DND-41 (cell line): ENCODE measurements at regions not wholly inside any gene's neighbourhood (a gene's known extent, or its start where the extent isn't known, plus 50 kb on each side); places are given as distances from the start of the nearest gene placed in this dataset.

Experiments
- ATAC-seq: fragments of 200-7000 bp; cut with Tn5 transposase; 3 replicates; pipeline ENCODE4 v1.9.1; 2021; ENCODE audit warnings: low read depth; ENCODE audit not compliant: insufficient read depth
- DNase-seq: peaks from one replicate; pipeline ENCODE4 v3.0.0-alpha.2; 2020
- H2AFZ ChIP-seq: 2 replicates; pipeline ENCODE4 v1.6.0; 2012; ENCODE audit warnings: low read depth, low read length
- H3K27ac ChIP-seq: 2 replicates; pipeline ENCODE4 v1.5.1; 2012; ENCODE audit warnings: low read length, inconsistent platforms
- H3K27me3 ChIP-seq: fragments of 200-600 bp; sonication (generic); 2 replicates; pipeline ENCODE4 v1.6.0; 2012; ENCODE audit warnings: low read length, mild to moderate bottlenecking, inconsistent platforms; ENCODE audit not compliant: insufficient read depth, poor library complexity
- H3K36me3 ChIP-seq: 2 replicates; pipeline ENCODE4 v1.5.1; 2012; ENCODE audit warnings: low read length, inconsistent platforms; ENCODE audit not compliant: insufficient read depth
- H3K4me1 ChIP-seq: 2 replicates; pipeline ENCODE4 v1.5.1; 2012; ENCODE audit warnings: mild to moderate bottlenecking, low read length; ENCODE audit not compliant: insufficient read depth
- H3K4me2 ChIP-seq: 2 replicates; pipeline ENCODE4 v1.6.0; 2012; ENCODE audit warnings: mild to moderate bottlenecking, moderate library complexity, low read length, inconsistent platforms; ENCODE audit not compliant: insufficient read depth
- H3K4me3 ChIP-seq, 2 experiments: fragments of 200-600 bp in 1 of 2; shearing (Covaris generic) in 1 of 2; 2 replicates each; pipeline ENCODE4 v1.5.1; 2012 to 2016; ENCODE audit warnings: inconsistent platforms in 2 of 2, low read length in 2 of 2, mild to moderate bottlenecking in 2 of 2, low read depth in 1 of 2, moderate library complexity in 1 of 2
- H3K79me2 ChIP-seq: 2 replicates; pipeline ENCODE4 v1.6.0; 2012; ENCODE audit warnings: low read length, inconsistent platforms; ENCODE audit not compliant: insufficient read depth
- H3K9ac ChIP-seq: 2 replicates; pipeline ENCODE4 v1.6.0; 2012; ENCODE audit warnings: low read depth, mild to moderate bottlenecking, inconsistent platforms, low read length, moderate library complexity
- H3K9me3 ChIP-seq: 2 replicates; pipeline ENCODE4 v1.5.1; 2012; ENCODE audit warnings: low read length, moderate library complexity, mild to moderate bottlenecking, inconsistent platforms; ENCODE audit not compliant: insufficient read depth, severe bottlenecking
- H4K20me1 ChIP-seq: 2 replicates; pipeline ENCODE4 v1.6.0; 2012; ENCODE audit warnings: low read length; ENCODE audit not compliant: insufficient read depth
- EZH2 ChIP-seq: IDR thresholded peaks from 3 replicates; pipeline ENCODE4 v1.6.1; 2012; ENCODE audit warnings: borderline replicate concordance, low read depth, mild to moderate bottlenecking, moderate library complexity, low read length, inconsistent platforms; ENCODE audit not compliant: severe bottlenecking
- TF ChIP-seq, protein P1 (sequence below): IDR thresholded peaks from 2 replicates; pipeline ENCODE4 v1.5.1; 2012; ENCODE audit warnings: borderline replicate concordance, low read length, moderate library complexity, mild to moderate bottlenecking; ENCODE audit not compliant: poor library complexity, severe bottlenecking; ENCODE audit errors: extremely low read depth

DNA sequence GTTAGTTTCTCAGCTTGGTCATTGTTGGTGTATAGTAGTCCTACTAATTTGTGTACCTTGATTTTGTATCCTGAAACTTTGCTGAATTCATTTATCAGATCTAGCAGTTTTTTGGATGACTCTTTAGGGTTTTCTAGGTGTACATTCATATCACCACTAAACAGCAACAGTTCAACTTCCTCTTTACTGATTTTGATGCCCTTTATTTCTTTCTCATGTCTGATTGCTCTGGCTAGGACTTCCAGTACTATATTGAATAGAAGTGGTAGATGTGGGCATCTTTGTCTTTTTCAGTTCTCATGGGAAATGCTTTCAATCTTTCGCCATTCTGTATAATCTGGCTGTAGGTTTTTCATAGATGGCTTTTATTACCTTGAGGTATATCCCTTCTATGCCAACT lies 61.3 kb upstream of the HEY2 start:
- no peak for TF ChIP-seq EZH2
- TF ChIP-seq, protein P1, sequence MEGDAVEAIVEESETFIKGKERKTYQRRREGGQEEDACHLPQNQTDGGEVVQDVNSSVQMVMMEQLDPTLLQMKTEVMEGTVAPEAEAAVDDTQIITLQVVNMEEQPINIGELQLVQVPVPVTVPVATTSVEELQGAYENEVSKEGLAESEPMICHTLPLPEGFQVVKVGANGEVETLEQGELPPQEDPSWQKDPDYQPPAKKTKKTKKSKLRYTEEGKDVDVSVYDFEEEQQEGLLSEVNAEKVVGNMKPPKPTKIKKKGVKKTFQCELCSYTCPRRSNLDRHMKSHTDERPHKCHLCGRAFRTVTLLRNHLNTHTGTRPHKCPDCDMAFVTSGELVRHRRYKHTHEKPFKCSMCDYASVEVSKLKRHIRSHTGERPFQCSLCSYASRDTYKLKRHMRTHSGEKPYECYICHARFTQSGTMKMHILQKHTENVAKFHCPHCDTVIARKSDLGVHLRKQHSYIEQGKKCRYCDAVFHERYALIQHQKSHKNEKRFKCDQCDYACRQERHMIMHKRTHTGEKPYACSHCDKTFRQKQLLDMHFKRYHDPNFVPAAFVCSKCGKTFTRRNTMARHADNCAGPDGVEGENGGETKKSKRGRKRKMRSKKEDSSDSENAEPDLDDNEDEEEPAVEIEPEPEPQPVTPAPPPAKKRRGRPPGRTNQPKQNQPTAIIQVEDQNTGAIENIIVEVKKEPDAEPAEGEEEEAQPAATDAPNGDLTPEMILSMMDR, result no peak
- Histone ChIP-seq H3K27ac (no peak overlapping the region), H3K27me3 (no peaks in the 10 kb centered on the region), H3K79me2 (no peaks in the 10 kb centered on the region), H3K9me3 (no peaks in the 10 kb centered on the region), H4K20me1 (no peaks in the 10 kb centered on the region), H3K4me2 (no peak overlapping the region), H3K36me3 (no peaks in the 10 kb centered on the region), H3K9ac (no peak overlapping the region), H3K4me3 (no peak overlapping the region), H3K4me1 (no peaks in the 10 kb centered on the region), H2AFZ (no peak overlapping the region)
- DNase-seq (no peak), ATAC-seq (no peak)

DNA sequence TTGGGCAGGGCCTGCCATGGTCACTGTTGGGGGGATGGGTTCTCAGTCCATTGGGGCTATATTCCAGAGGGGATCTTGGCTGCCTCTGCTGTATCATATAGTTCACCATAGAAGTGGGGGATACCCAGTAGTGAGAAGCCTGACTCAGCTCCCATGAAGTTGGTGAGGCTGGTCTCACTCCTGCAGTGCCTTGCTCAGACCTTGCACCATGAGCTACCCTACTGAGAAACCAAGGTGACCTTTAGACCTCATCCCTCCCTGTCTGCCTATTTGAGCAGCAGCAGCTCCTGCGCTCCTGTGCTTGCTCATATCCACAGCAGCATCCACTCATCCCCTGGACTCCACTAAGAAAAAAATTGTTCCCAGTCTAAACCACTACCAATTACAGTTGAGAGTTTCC lies 56.0 kb upstream of the HEY2 start:
- H3K27me3 ChIP-seq, result no peaks in the 10 kb centered on the region
- no peak for DNase-seq
- no peak overlapping the region for H3K4me2 ChIP-seq
- no peaks in the 10 kb centered on the region for H3K9me3 ChIP-seq
- H3K79me2 ChIP-seq, result no peaks in the 10 kb centered on the region
- no peaks in the 10 kb centered on the region for H3K4me1 ChIP-seq
- no peaks in the 10 kb centered on the region for H4K20me1 ChIP-seq
- H3K4me3 ChIP-seq, result no peak overlapping the region
- H3K36me3 ChIP-seq, result no peaks in the 10 kb centered on the region
- no peak overlapping the region for H3K9ac ChIP-seq
- TF ChIP-seq EZH2, result no peak
- TF ChIP-seq, protein P1, result no peak
- no peak for ATAC-seq
- no peak overlapping the region for H3K27ac ChIP-seq
- no peak overlapping the region for H2AFZ ChIP-seq

DNA sequence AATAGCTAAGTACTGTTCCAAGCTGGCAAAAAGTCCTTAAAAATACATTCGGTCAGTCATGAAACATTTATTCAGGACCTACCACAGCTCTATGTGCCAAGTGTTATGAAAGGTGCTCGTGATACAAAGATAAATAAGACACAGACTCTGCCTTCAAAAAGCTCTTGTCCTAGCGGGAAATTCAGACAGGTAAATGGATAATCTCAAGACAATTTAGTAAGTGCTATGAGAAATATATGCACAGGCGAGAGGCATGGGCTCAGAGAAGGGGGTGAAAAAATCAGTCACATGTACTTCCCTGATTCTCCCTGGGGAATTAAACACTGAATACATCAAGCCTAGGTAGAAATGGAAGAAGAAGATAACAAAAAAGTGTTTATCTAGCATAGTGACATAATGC lies 49.8 kb upstream of the HEY2 start:
- Histone ChIP-seq H3K27ac (no peak overlapping the region), H3K9me3 (no peaks in the 10 kb centered on the region), H3K27me3 (peaks cover 9% of the 10 kb centered on the region), H3K4me1 (no peaks in the 10 kb centered on the region), H3K79me2 (no peaks in the 10 kb centered on the region), H3K4me3 (no peak overlapping the region), H3K36me3 (no peaks in the 10 kb centered on the region), H2AFZ (no peak overlapping the region), H3K9ac (no peak overlapping the region), H4K20me1 (no peaks in the 10 kb centered on the region), H3K4me2 (no peak overlapping the region)
- DNase-seq (no peak), ATAC-seq (no peak)
- TF ChIP-seq, protein P1, result no peak
- TF ChIP-seq EZH2, result no peak
